IMR-90 (cell line): ENCODE measurements at regions not wholly inside any gene's neighbourhood (a gene's known extent, or its start where the extent isn't known, plus 50 kb on each side); places are given as distances from the start of the nearest gene placed in this dataset.

Source experiments
- ATAC-seq: fragments of 200-7000 bp; cut with Tn5 transposase; 2 replicates; pipeline ENCODE4 v1.9.1; 2020; ENCODE audit warnings: low read depth, mild to moderate bottlenecking, moderate library complexity
- BruUV-seq: library from RNA; stranded (reverse); fragments of 400-500 nt; replicated peaks from 2 replicates; lab custom pipeline; 2021; lab: Mats Ljungman, UMichigan
- CTCF ChIA-PET: fragments of 300-600 bp; formaldehyde crosslinking; extraction: SDS; loops from one replicate; lab custom pipeline; 2021; ENCODE audit warnings: antibody characterized with exemption; lab: Yijun Ruan, JAX
- POLR2A ChIA-PET: fragments of 300-600 bp; sonication (Branson Sonifier 250); formaldehyde crosslinking; loops from one replicate; lab custom pipeline; 2022; ENCODE audit warnings: antibody characterized with exemption; ENCODE audit not compliant: unreplicated experiment; lab: Charles Lee
- DNase-seq: peaks from one replicate; pipeline ENCODE4 v3.0.0; 2013
- H2AFZ ChIP-seq: replicated peaks from 2 replicates; pipeline ENCODE3; 2013; ENCODE audit warnings: low read length, mild to moderate bottlenecking; ENCODE audit not compliant: poor library complexity
- H2AK5ac ChIP-seq: 2 replicates; pipeline ENCODE4 v1.6.1; 2013; ENCODE audit warnings: low read depth, low read length, inconsistent platforms
- H2AK9ac ChIP-seq: replicated peaks from 2 replicates; pipeline ENCODE3; 2013; ENCODE audit warnings: mild to moderate bottlenecking, low read depth, low read length, moderate library complexity; ENCODE audit not compliant: poor library complexity
- H2BK120ac ChIP-seq: 2 replicates; pipeline ENCODE4 v1.6.1; 2013; ENCODE audit warnings: low read depth, low read length, inconsistent platforms
- H2BK15ac ChIP-seq: 3 replicates; pipeline ENCODE4 v1.6.1; 2013; ENCODE audit warnings: low read depth, low read length, inconsistent platforms
- H2BK20ac ChIP-seq: 2 replicates; pipeline ENCODE4 v1.6.1; 2013; ENCODE audit warnings: low read depth, mild to moderate bottlenecking, inconsistent platforms, low read length, moderate library complexity
- H2BK5ac ChIP-seq: 2 replicates; pipeline ENCODE4 v1.6.1; 2013; ENCODE audit warnings: mild to moderate bottlenecking, low read depth, low read length, inconsistent platforms; ENCODE audit not compliant: poor library complexity, severe bottlenecking
- H3K14ac ChIP-seq: replicated peaks from 2 replicates; pipeline ENCODE4 v1.6.1; 2013; ENCODE audit warnings: low read depth, low read length, inconsistent platforms
- H3K18ac ChIP-seq: 2 replicates; pipeline ENCODE4 v1.6.1; 2013; ENCODE audit warnings: low read depth, low read length, control low read depth
- H3K23ac ChIP-seq: 2 replicates; pipeline ENCODE4 v1.6.1; 2013; ENCODE audit warnings: low read depth, low read length, inconsistent platforms
- H3K27ac ChIP-seq: 2 replicates; pipeline ENCODE4 v1.5.1; 2013; ENCODE audit warnings: mild to moderate bottlenecking, control low read depth, low read length; ENCODE audit not compliant: insufficient read depth
- H3K27me3 ChIP-seq: 2 replicates; pipeline ENCODE4 v1.6.1; 2013; ENCODE audit warnings: low read length; ENCODE audit not compliant: control insufficient read depth, insufficient read depth
- H3K36me3 ChIP-seq: 2 replicates; pipeline ENCODE4 v1.6.1; 2013; ENCODE audit warnings: low read length, mixed read lengths; ENCODE audit not compliant: control insufficient read depth, insufficient read depth
- H3K4ac ChIP-seq: 2 replicates; pipeline ENCODE4 v1.6.1; 2013; ENCODE audit warnings: low read depth, low read length, inconsistent platforms
- H3K4me1 ChIP-seq: 2 replicates; pipeline ENCODE4 v1.6.1; 2013; ENCODE audit warnings: low read length, mixed read lengths; ENCODE audit not compliant: control insufficient read depth, insufficient read depth
- H3K4me2 ChIP-seq: 2 replicates; pipeline ENCODE4 v1.6.1; 2013; ENCODE audit warnings: low read depth, mild to moderate bottlenecking, control low read depth, low read length, moderate library complexity
- H3K4me3 ChIP-seq: 2 replicates; pipeline ENCODE4 v1.5.1; 2013; ENCODE audit warnings: low read depth, mild to moderate bottlenecking, control low read depth, low read length, moderate library complexity; ENCODE audit not compliant: insufficient read depth
- H3K56ac ChIP-seq: 2 replicates; pipeline ENCODE4 v1.6.1; 2013; ENCODE audit warnings: low read length, inconsistent platforms; ENCODE audit not compliant: insufficient read depth; ENCODE audit errors: extremely low read depth
- H3K79me1 ChIP-seq, 2 experiments: 2 replicates each; pipeline ENCODE4 v1.6.1; 2013; ENCODE audit warnings: low read length in 2 of 2, inconsistent platforms in 1 of 2, low read depth in 1 of 2
- H3K9ac ChIP-seq: 2 replicates; pipeline ENCODE4 v1.6.1; 2013; ENCODE audit warnings: low read depth, low read length, control low read depth
- H3K9me1 ChIP-seq: 2 replicates; pipeline ENCODE4 v1.6.1; 2013; ENCODE audit warnings: low read length, inconsistent platforms; ENCODE audit not compliant: insufficient read depth
- H3K9me3 ChIP-seq: 2 replicates; pipeline ENCODE4 v1.6.1; 2013; ENCODE audit warnings: low read length; ENCODE audit not compliant: control insufficient read depth, insufficient read depth
- H4K20me1 ChIP-seq: 2 replicates; pipeline ENCODE4 v1.6.1; 2013; ENCODE audit warnings: low read length, inconsistent platforms; ENCODE audit not compliant: insufficient read depth
- H4K5ac ChIP-seq: 2 replicates; pipeline ENCODE4 v1.6.1; 2013; ENCODE audit warnings: mild to moderate bottlenecking, low read depth, low read length, control low read depth
- H4K8ac ChIP-seq, 2 experiments: 2 replicates each; pipeline ENCODE4 v1.6.1; 2013; ENCODE audit warnings: low read depth in 2 of 2, low read length in 2 of 2, control low read depth in 1 of 2, inconsistent platforms in 1 of 2
- H4K91ac ChIP-seq: 2 replicates; pipeline ENCODE4 v1.6.1; 2013; ENCODE audit warnings: low read depth, low read length, inconsistent platforms; ENCODE audit not compliant: insufficient read depth
- BHLHE40 ChIP-seq: fragments of 150-350 bp; IDR thresholded peaks from 2 replicates; pipeline ENCODE4 v1.6.1; 2016; ENCODE audit warnings: mild to moderate bottlenecking, low read depth, low read length
- CEBPB ChIP-seq: IDR thresholded peaks from 2 replicates; pipeline ENCODE4 v1.6.1; 2012; ENCODE audit warnings: low read depth, low read length, improper control_type of control experiment
- CHD1 ChIP-seq: IDR thresholded peaks from 2 replicates; pipeline ENCODE4 v1.6.1; 2012; ENCODE audit warnings: low read depth, low read length, improper control_type of control experiment
- FOS ChIP-seq: fragments of 150-350 bp; IDR thresholded peaks from 2 replicates; pipeline ENCODE4 v1.6.1; 2016; ENCODE audit warnings: low read depth, low read length
- MAFK ChIP-seq: IDR thresholded peaks from 2 replicates; pipeline ENCODE4 v1.6.1; 2012; ENCODE audit warnings: low read depth, low read length, improper control_type of control experiment
- MAZ ChIP-seq: IDR thresholded peaks from 2 replicates; pipeline ENCODE4 v1.6.1; 2012; ENCODE audit warnings: low read depth, mild to moderate bottlenecking, low read length, improper control_type of control experiment, moderate library complexity, borderline replicate concordance
- MXI1 ChIP-seq: IDR thresholded peaks from 2 replicates; pipeline ENCODE4 v1.6.1; 2012; ENCODE audit warnings: low read depth, mild to moderate bottlenecking, low read length, moderate library complexity, borderline replicate concordance
- NFE2L2 ChIP-seq: fragments of 150-350 bp; IDR thresholded peaks from 2 replicates; pipeline ENCODE4 v1.6.1; 2016; ENCODE audit warnings: low read depth, mild to moderate bottlenecking, low read length
- POLR2A ChIP-seq: IDR thresholded peaks from 2 replicates; pipeline ENCODE4 v1.6.1; 2012; ENCODE audit warnings: mild to moderate bottlenecking, low read depth, low read length
- RAD21 ChIP-seq: IDR thresholded peaks from 2 replicates; pipeline ENCODE4 v1.6.1; 2012; ENCODE audit warnings: low read length, improper control_type of control experiment
- RCOR1 ChIP-seq: IDR thresholded peaks from 2 replicates; pipeline ENCODE4 v1.6.1; 2012; ENCODE audit warnings: mild to moderate bottlenecking, low read length, improper control_type of control experiment; ENCODE audit not compliant: insufficient replicate concordance
- RFX5 ChIP-seq: IDR thresholded peaks from 2 replicates; pipeline ENCODE4 v1.8.0; 2012; ENCODE audit warnings: low read depth, mild to moderate bottlenecking, low read length, moderate library complexity
- SMC3 ChIP-seq: fragments of 150-350 bp; IDR thresholded peaks from 2 replicates; pipeline ENCODE4 v1.6.1; 2016; ENCODE audit warnings: low read depth, mild to moderate bottlenecking, antibody characterized with exemption, low read length, moderate library complexity
- WGBS, 2 experiments: methylation state at CpG; one replicate each; pipeline versions ENCODE4 v1.1.5 to v1.1.7; 2013; ENCODE audit warnings: missing lambda C conversion rate in 2 of 2; ENCODE audit not compliant: insufficient read length in 1 of 2; ENCODE audit errors: extremely low coverage in 2 of 2; 5-methylcytosine and 5-hydroxymethylcytosine counted together
- dilution Hi-C: fragments of 300-500 bp; cut with HindIII; formaldehyde crosslinking; loops from one replicate; pipeline ENCODE4 v1.14.3; 2018; ENCODE audit warnings: low sequenced_read_pairs; ENCODE audit not compliant: unreplicated experiment
- in situ Hi-C: fragments of 300-500 bp; cut with MboI; formaldehyde crosslinking; loops from 3 replicates; pipeline ENCODE4 v1.14.3; 2019; ENCODE audit warnings: low sequenced_read_pairs, inconsistent platforms, mixed read lengths
- intact Hi-C: fragments of 100-400 bp; cut with micrococcal nuclease; formaldehyde crosslinking; loops from 2 replicates; pipeline ENCODE4 v1.10.0; 2022
- TF ChIP-seq, protein P1 (sequence below): fragments of 150-350 bp; IDR thresholded peaks from 2 replicates; pipeline ENCODE4 v1.6.1; 2017; ENCODE audit warnings: mild to moderate bottlenecking, antibody characterized with exemption, low read length, low read depth
- TF ChIP-seq, protein P2 (sequence below): fragments of 150-350 bp; IDR thresholded peaks from 2 replicates; pipeline ENCODE4 v1.6.1; 2016; ENCODE audit warnings: low read depth, mild to moderate bottlenecking, low read length, moderate library complexity, borderline replicate concordance
- TF ChIP-seq, protein P3 (sequence below): conservative IDR thresholded peaks from 2 replicates; pipeline ENCODE4 v1.5.1; 2012; ENCODE audit warnings: mild to moderate bottlenecking, low read depth, low read length, improper control_type of control experiment

DNA sequence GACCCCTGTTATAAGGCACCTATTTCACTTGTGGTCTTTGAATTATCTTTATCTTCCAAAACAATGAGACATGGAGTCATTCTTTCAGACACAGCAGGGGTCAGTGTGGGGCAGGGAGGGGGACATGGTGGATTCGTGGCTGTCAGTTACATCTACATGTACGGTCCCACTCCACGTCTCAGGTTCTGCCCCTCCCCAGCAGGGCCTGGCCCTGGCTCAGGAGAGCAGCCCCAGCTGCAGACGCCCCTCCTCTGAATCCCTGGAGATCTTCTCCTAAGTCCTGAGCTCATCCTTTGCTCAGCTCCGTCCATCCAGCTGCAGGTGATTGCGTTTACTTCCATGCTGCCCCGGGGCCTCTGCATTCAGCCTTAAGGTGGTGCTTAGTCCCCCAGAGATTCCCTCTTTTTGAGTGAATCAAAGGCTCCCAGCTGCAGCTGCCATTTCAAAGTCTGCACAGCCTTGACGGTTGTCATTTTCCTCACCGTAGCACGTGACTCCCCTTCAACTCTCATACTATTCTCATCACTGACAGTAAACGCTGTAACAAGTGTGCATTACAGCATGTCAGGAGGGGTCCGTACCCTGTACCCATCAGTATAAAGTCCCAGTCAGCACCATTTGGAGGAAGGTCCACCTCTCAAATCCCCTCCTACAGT is 113.4 kb upstream of the TCERG1L start:
- no peak for ATAC-seq
- no peak overlapping the region for H2AK5ac ChIP-seq
- no peaks in the 10 kb centered on the region for H3K36me3 ChIP-seq
- intact Hi-C loops (no loop called here), in situ Hi-C loops (no loop called here), dilution Hi-C loops (no loop called here)
- no peaks in the 10 kb centered on the region for H3K79me1 ChIP-seq
- H3K9me1 ChIP-seq: no peaks in the 10 kb centered on the region
- WGBS, 2 experiments: 43% methylated on average over 1 of the region's 12 CpGs; no CpG with 5 or more reads in 1 of the 2 experiments
- H4K8ac ChIP-seq: no peak overlapping the region
- no peak overlapping the region for H2BK15ac ChIP-seq
- H3K9ac ChIP-seq: no peak overlapping the region
- CTCF ChIA-PET: no interaction called here
- no peak overlapping the region for H3K4me3 ChIP-seq
- H3K27ac ChIP-seq: no peak overlapping the region
- no peak overlapping the region for H3K23ac ChIP-seq
- no peaks in the 10 kb centered on the region for H3K27me3 ChIP-seq
- H3K56ac ChIP-seq: no peak overlapping the region
- no peak overlapping the region for H2AFZ ChIP-seq
- no peak for TF ChIP-seq RFX5
- TF ChIP-seq NFE2L2: no peak
- no peak for TF ChIP-seq CHD1
- no peak for TF ChIP-seq CEBPB
- TF ChIP-seq, protein P1, sequence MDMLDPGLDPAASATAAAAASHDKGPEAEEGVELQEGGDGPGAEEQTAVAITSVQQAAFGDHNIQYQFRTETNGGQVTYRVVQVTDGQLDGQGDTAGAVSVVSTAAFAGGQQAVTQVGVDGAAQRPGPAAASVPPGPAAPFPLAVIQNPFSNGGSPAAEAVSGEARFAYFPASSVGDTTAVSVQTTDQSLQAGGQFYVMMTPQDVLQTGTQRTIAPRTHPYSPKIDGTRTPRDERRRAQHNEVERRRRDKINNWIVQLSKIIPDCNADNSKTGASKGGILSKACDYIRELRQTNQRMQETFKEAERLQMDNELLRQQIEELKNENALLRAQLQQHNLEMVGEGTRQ: no peak
- TF ChIP-seq MAZ: no peak
- no peak for TF ChIP-seq SMC3
- TF ChIP-seq RCOR1: no peak
- no peak for TF ChIP-seq RAD21
- TF ChIP-seq, protein P2, sequence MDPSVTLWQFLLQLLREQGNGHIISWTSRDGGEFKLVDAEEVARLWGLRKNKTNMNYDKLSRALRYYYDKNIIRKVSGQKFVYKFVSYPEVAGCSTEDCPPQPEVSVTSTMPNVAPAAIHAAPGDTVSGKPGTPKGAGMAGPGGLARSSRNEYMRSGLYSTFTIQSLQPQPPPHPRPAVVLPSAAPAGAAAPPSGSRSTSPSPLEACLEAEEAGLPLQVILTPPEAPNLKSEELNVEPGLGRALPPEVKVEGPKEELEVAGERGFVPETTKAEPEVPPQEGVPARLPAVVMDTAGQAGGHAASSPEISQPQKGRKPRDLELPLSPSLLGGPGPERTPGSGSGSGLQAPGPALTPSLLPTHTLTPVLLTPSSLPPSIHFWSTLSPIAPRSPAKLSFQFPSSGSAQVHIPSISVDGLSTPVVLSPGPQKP: no peak
- TF ChIP-seq MXI1: no peak
- no peak for TF ChIP-seq POLR2A
- TF ChIP-seq, protein P3, sequence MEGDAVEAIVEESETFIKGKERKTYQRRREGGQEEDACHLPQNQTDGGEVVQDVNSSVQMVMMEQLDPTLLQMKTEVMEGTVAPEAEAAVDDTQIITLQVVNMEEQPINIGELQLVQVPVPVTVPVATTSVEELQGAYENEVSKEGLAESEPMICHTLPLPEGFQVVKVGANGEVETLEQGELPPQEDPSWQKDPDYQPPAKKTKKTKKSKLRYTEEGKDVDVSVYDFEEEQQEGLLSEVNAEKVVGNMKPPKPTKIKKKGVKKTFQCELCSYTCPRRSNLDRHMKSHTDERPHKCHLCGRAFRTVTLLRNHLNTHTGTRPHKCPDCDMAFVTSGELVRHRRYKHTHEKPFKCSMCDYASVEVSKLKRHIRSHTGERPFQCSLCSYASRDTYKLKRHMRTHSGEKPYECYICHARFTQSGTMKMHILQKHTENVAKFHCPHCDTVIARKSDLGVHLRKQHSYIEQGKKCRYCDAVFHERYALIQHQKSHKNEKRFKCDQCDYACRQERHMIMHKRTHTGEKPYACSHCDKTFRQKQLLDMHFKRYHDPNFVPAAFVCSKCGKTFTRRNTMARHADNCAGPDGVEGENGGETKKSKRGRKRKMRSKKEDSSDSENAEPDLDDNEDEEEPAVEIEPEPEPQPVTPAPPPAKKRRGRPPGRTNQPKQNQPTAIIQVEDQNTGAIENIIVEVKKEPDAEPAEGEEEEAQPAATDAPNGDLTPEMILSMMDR: no peak
- no peak for TF ChIP-seq FOS
- no peak for TF ChIP-seq BHLHE40
- TF ChIP-seq MAFK: no peak
- no peak overlapping the region for H2BK20ac ChIP-seq
- no peaks in the 10 kb centered on the region for H3K4me1 ChIP-seq
- H2BK120ac ChIP-seq: no peak overlapping the region
- H3K14ac ChIP-seq: no peak overlapping the region
- DNase-seq: no peak
- peaks cover 64% of the 10 kb centered on the region for H3K9me3 ChIP-seq
- BruUV-seq: no TSS peak
- no peak overlapping the region for H4K5ac ChIP-seq
- POLR2A ChIA-PET: no interaction called here
- H2AK9ac ChIP-seq: no peak overlapping the region
- H3K4ac ChIP-seq: no peak overlapping the region
- no peak overlapping the region for H3K18ac ChIP-seq
- no peak overlapping the region for H3K4me2 ChIP-seq
- H2BK5ac ChIP-seq: no peak overlapping the region
- H4K20me1 ChIP-seq: no peaks in the 10 kb centered on the region
- no peak overlapping the region for H4K91ac ChIP-seq
